Fibroblast of peridontal ligament (primary cell): ENCODE measurements at regions not wholly inside any gene's neighbourhood (a gene's known extent, or its start where the extent isn't known, plus 50 kb on each side); places are given as distances from the start of the nearest gene placed in this dataset.

Experiments used
- DNase-seq: peaks from one replicate; pipeline ENCODE4 v3.0.0-alpha.2; 2010; ENCODE audit errors: extremely low read depth

GRCh38 chrX:21056622-21057021 is 317.6 kb upstream of the CNKSR2 start:
- no peak for DNase-seq

DNA sequence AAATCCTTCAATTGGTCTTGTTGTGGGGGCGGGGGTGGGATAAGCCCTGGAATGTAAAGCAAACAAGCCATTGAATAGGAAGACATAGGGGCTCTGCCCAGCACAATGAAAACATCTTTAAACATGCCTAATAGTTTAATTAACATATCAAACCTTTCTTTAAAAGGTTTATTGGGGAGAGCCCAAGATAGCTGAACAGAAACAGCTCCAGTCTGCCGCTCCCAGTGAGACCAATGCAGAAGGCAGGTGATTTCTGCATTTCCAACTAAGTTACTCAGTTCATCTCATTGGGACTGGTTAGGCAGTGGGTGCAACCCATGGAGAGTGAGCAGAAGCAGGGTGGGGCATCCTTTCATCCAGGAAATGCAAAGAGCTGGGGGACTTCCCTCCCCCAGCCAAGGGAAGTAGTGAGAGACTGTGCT is 327.2 kb upstream of the CNKSR2 start:
- DNase-seq: no peak

GRCh38 chrX:21014326-21014725 is 359.9 kb upstream of the CNKSR2 start:
- no peak for DNase-seq

GRCh38 chrX:21004835-21005234 is 369.4 kb upstream of the CNKSR2 start:
- peak; percentile 10 for DNase-seq

GRCh38 chrX:20995829-20996228 is 378.4 kb upstream of the CNKSR2 start:
- DNase-seq: no peak

DNA sequence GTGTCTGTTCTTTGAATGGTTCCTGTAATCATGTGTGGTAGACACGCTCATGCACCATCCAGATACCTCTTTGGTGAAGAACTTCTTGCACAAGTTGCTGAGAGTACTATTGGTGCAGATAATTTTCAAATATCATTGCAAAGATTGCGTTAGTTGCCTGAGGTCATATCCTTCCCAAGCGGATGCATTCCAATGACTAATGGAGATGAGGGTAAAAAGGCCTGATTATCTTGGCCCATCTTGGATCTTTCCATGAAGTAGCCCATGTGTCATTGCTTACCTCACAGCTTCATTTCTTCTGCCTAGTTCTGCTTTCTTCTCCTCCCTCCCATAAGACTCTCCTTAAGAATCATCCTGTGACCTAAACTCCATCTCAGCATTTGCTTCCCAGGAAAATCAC is 384.9 kb upstream of the CNKSR2 start:
- DNase-seq: peak; percentile 2

- no peak for DNase-seq
Measured at GRCh38 chrX:20988804-20989203, 385.4 kb upstream of the CNKSR2 start.

- no peak for DNase-seq
Measured at GRCh38 chrX:20988118-20988517, 386.1 kb upstream of the CNKSR2 start.

- no peak for DNase-seq
Measured at GRCh38 chrX:20980426-20980825, 393.8 kb upstream of the CNKSR2 start.

- no peak for DNase-seq
Measured at GRCh38 chrX:20974326-20974725, 399.9 kb upstream of the CNKSR2 start.

GRCh38 chrX:20973038-20973437 is 401.2 kb upstream of the CNKSR2 start:
- no peak for DNase-seq

- no peak for DNase-seq
Measured at GRCh38 chrX:20971250-20971649, 403.0 kb upstream of the CNKSR2 start.

GRCh38 chrX:20969565-20969964 is 404.7 kb upstream of the CNKSR2 start:
- DNase-seq: no peak

GRCh38 chrX:20968996-20969395 is 405.2 kb upstream of the CNKSR2 start:
- no peak for DNase-seq

- DNase-seq: no peak
Measured at GRCh38 chrX:20967725-20968124, 406.5 kb upstream of the CNKSR2 start.

- no peak for DNase-seq
Measured at GRCh38 chrX:20965270-20966044, 408.8 kb upstream of the CNKSR2 start.

- no peak for DNase-seq
Measured at GRCh38 chrX:20954014-20954413, 420.2 kb upstream of the CNKSR2 start.

GRCh38 chrX:20952180-20952579 is 422.0 kb upstream of the CNKSR2 start:
- DNase-seq: no peak

GRCh38 chrX:20951016-20951810 is 423.0 kb upstream of the CNKSR2 start:
- DNase-seq: no peak

GRCh38 chrX:20947411-20947912 is 426.8 kb upstream of the CNKSR2 start:
- no peak for DNase-seq

- DNase-seq: no peak
Measured at GRCh38 chrX:20913760-20914159, 460.5 kb upstream of the CNKSR2 start.

- DNase-seq: no peak
Measured at GRCh38 chrX:20906571-20906970, 467.6 kb upstream of the CNKSR2 start.

DNA sequence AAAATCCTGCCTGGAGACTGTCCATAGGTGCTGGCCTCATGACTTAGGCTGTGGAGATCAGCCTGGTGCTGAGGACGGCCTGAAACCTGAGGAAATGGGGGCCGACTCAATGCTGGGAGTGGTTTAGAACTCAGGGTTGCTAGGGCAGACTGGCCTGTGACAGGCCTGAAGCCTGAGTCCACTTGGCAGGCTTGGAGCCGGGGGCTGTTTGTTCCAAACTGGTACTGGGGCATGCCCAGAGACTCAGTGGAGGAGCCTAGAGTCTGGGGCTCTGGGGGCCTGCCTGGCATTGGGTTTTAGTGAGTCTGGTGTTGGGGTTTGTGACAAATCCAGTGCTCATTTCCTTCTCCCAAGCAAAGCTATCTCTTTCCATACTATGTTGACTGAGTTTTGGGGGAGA is 489.7 kb upstream of the CNKSR2 start:
- DNase-seq: no peak
